Parathyroid adenoma (tissue), 2 donors: ENCODE measurements at regions not wholly inside any gene's neighbourhood (a gene's known extent, or its start where the extent isn't known, plus 50 kb on each side); places are given as distances from the start of the nearest gene placed in this dataset.

Source experiments
- H2AFZ ChIP-seq: fragments of 300-600 bp; sonication (generic); one replicate; pipeline ENCODE4 v1.7.0; 2017; ENCODE audit warnings: antibody characterized with exemption, mild to moderate bottlenecking
- H3K27ac ChIP-seq: fragments of 300-600 bp; sonication (generic); one replicate; pipeline ENCODE4 v1.7.0; 2017
- H3K27me3 ChIP-seq: fragments of 300-600 bp; sonication (generic); one replicate; pipeline ENCODE4 v1.7.0; 2017; ENCODE audit warnings: low read length; ENCODE audit not compliant: control insufficient read depth, insufficient read depth
- H3K36me3 ChIP-seq: fragments of 300-600 bp; sonication (generic); one replicate; pipeline ENCODE4 v1.7.0; 2017; ENCODE audit warnings: low read length; ENCODE audit not compliant: control insufficient read depth, insufficient read depth
- H3K4me1 ChIP-seq: fragments of 300-600 bp; sonication (generic); one replicate; pipeline ENCODE4 v1.7.0; 2017; ENCODE audit warnings: control low read depth
- H3K4me2 ChIP-seq: fragments of 300-600 bp; sonication (generic); one replicate; pipeline ENCODE4 v1.7.0; 2017; ENCODE audit warnings: low read length
- H3K4me3 ChIP-seq: fragments of 300-600 bp; sonication (generic); one replicate; pipeline ENCODE4 v1.7.0; 2017; ENCODE audit warnings: low read depth, low read length
- H3K79me2 ChIP-seq: fragments of 300-600 bp; sonication (generic); one replicate; pipeline ENCODE4 v1.7.0; 2017; ENCODE audit warnings: control low read depth
- H3K9ac ChIP-seq: fragments of 300-600 bp; sonication (generic); one replicate; pipeline ENCODE4 v1.7.0; 2017; ENCODE audit warnings: mild to moderate bottlenecking
- H3K9me3 ChIP-seq: fragments of 300-600 bp; sonication (generic); one replicate; pipeline ENCODE4 v1.7.0; 2017; ENCODE audit warnings: low read length; ENCODE audit not compliant: control insufficient read depth
- TF ChIP-seq, protein P1 (sequence below): fragments of 300-600 bp; sonication (generic); IDR thresholded peaks from one replicate; pipeline ENCODE4 v1.7.0; 2017; ENCODE audit warnings: antibody characterized with exemption, mild to moderate bottlenecking
- donor health status: primary hyperparathyroidism.

DNA sequence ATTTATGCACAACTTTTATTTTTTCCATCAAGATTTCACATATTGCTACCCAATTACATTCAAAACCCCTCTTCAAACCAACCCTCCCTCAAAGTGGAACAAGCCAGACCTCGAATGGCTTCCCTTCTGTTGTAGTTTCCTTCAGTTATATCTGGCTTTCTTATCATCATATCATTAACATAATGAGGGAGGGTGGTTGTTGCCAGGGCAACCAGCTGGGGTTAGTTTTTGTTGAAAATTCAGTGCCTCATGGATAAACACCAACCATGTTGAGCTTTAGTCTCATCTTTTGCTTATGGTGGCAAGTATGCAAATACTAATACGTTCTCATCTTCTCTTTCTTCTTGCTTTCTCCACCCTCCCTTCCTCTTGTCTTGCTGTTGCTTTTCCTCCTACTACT, 359.7 kb downstream of the CDH11 start:
- Histone ChIP-seq H3K9ac (no peak overlapping the region), H3K36me3 (no peaks in the 10 kb centered on the region), H3K9me3 (no peaks in the 10 kb centered on the region), H3K27me3 (no peaks in the 10 kb centered on the region), H3K4me3 (no peak overlapping the region), H3K27ac (no peak overlapping the region), H2AFZ (no peak overlapping the region), H3K4me1 (no peaks in the 10 kb centered on the region), H3K79me2 (no peaks in the 10 kb centered on the region), H3K4me2 (no peak overlapping the region)
- TF ChIP-seq, protein P1, sequence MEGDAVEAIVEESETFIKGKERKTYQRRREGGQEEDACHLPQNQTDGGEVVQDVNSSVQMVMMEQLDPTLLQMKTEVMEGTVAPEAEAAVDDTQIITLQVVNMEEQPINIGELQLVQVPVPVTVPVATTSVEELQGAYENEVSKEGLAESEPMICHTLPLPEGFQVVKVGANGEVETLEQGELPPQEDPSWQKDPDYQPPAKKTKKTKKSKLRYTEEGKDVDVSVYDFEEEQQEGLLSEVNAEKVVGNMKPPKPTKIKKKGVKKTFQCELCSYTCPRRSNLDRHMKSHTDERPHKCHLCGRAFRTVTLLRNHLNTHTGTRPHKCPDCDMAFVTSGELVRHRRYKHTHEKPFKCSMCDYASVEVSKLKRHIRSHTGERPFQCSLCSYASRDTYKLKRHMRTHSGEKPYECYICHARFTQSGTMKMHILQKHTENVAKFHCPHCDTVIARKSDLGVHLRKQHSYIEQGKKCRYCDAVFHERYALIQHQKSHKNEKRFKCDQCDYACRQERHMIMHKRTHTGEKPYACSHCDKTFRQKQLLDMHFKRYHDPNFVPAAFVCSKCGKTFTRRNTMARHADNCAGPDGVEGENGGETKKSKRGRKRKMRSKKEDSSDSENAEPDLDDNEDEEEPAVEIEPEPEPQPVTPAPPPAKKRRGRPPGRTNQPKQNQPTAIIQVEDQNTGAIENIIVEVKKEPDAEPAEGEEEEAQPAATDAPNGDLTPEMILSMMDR: no peak

DNA sequence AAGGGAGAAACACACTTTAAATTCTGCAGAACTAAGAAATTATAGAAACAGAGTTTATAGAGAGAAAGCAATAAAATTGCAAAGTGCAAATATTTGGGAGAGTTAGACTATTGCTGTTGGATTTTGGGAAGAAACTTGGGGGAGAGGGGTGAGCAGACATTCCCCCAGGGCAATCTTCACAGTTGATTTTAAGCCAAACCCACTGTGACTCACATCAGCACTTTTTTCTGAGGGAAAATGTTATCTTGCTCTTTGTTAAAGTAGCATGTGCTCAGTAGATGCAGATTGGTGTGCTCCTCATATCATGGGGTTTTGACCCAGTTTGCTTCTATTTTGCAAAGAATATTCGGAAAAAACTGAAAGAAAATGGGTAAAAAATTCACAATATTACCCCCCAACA, 367.6 kb downstream of the CDH11 start:
- no peaks in the 10 kb centered on the region for H3K4me1 ChIP-seq
- H3K27ac ChIP-seq: no peak overlapping the region
- no peak overlapping the region for H2AFZ ChIP-seq
- H3K4me3 ChIP-seq: no peak overlapping the region
- H3K9me3 ChIP-seq: no peaks in the 10 kb centered on the region
- TF ChIP-seq, protein P1: no peak
- no peak overlapping the region for H3K9ac ChIP-seq
- H3K36me3 ChIP-seq: no peaks in the 10 kb centered on the region
- H3K4me2 ChIP-seq: no peak overlapping the region
- no peaks in the 10 kb centered on the region for H3K79me2 ChIP-seq
- H3K27me3 ChIP-seq: no peaks in the 10 kb centered on the region

DNA sequence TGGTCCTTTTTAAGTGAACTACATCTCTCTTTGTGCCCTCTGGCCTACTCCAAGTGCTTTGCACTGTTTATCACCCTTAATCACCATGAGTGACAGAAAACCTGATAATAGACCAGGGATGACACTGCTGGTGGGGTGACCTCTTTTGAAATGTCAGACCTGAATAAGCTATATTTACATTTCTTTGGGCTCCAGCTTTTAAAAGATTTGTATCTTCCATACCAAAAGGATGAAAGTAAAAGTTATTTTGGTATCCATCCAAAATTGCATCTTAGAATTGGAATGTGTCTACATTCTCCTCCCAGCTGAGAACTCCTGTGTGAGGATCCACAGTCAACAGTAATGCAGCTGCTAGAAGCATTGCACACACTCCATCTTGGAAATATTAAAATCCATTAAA, 370.0 kb downstream of the CDH11 start:
- Histone ChIP-seq H3K27me3 (no peaks in the 10 kb centered on the region), H2AFZ (no peak overlapping the region), H3K79me2 (no peaks in the 10 kb centered on the region), H3K36me3 (no peaks in the 10 kb centered on the region), H3K9ac (no peak overlapping the region), H3K4me3 (no peak overlapping the region), H3K4me2 (no peak overlapping the region), H3K4me1 (no peaks in the 10 kb centered on the region), H3K9me3 (no peaks in the 10 kb centered on the region), H3K27ac (no peak overlapping the region)
- TF ChIP-seq, protein P1: no peak

DNA sequence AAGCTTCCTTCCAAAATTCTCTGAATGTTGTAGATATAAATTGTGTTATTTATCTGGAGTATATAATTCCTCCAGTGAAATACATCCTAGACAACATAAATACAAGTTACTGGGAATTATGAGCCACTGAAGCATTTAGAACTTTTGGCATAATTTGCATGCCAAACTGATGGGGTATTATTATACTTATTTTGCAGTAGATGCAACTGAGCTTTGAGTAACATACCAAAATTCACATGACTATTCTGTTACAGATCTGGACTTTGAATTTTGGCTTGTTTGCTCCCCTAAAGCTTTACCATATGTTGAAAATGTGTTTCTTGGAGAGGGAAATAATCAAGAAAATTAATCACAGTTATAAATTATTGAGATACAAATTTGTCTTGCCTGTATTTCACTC, 372.5 kb downstream of the CDH11 start:
- Histone ChIP-seq H3K9ac (no peak overlapping the region), H3K9me3 (no peaks in the 10 kb centered on the region), H3K36me3 (no peaks in the 10 kb centered on the region), H3K27me3 (no peaks in the 10 kb centered on the region), H2AFZ (no peak overlapping the region), H3K79me2 (no peaks in the 10 kb centered on the region), H3K27ac (no peak overlapping the region), H3K4me2 (no peak overlapping the region), H3K4me3 (no peak overlapping the region), H3K4me1 (no peaks in the 10 kb centered on the region)
- TF ChIP-seq, protein P1: no peak

DNA sequence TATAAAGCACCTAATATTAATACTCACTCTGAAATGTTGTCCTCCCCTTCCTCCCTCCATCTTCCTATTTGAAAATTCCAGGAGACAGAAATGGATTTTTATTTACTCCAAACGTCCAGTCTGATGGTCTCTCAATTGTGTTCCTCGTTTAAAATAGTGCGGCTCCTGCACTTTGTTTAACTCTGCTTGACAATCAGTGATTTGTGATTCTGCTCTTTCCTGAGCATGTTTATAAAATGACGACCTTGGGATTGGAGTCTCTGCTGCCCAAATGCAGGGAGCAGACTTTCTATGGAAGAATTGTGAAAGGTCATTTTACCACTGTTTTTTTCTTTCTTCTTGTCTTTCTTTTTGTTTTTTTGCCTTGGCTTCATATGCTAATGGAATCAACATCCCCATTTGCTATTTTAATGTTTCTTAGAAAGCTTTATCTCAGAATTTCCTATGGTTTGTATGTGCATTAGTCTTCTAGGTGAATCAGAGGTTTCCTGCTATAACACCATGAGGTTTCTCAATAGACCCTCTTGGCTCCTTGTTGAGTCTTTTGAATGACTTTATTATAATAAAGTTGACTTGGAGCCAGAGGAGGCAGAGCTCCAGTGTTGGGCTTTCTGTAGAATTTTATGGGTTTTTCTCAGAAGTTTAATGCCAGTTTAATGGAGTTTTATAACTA, 376.5 kb downstream of the CDH11 start:
- Histone ChIP-seq H3K4me2 (no peak overlapping the region), H3K9me3 (no peaks in the 10 kb centered on the region), H2AFZ (no peak overlapping the region), H3K4me3 (no peak overlapping the region), H3K9ac (no peak overlapping the region), H3K4me1 (no peaks in the 10 kb centered on the region), H3K79me2 (no peaks in the 10 kb centered on the region), H3K27me3 (no peaks in the 10 kb centered on the region), H3K36me3 (no peaks in the 10 kb centered on the region), H3K27ac (no peak overlapping the region)
- TF ChIP-seq, protein P1: no peak
